GM18499 (cell line): ENCODE measurements at regions not wholly inside any gene's neighbourhood (a gene's known extent, or its start where the extent isn't known, plus 50 kb on each side); places are given as distances from the start of the nearest gene placed in this dataset.

ENCODE experiments used
- ATAC-seq: cut with Tn5 transposase; IDR thresholded peaks from one replicate; pipeline ENCODE4 v1.9.1; 2021; ENCODE audit warnings: moderate number of reproducible peaks; ENCODE audit not compliant: insufficient read depth, unreplicated experiment

- no peak for ATAC-seq
Observed at GRCh38 chr10:118978998-118979350, 50.5 kb upstream of the NANOS1 start.

DNA sequence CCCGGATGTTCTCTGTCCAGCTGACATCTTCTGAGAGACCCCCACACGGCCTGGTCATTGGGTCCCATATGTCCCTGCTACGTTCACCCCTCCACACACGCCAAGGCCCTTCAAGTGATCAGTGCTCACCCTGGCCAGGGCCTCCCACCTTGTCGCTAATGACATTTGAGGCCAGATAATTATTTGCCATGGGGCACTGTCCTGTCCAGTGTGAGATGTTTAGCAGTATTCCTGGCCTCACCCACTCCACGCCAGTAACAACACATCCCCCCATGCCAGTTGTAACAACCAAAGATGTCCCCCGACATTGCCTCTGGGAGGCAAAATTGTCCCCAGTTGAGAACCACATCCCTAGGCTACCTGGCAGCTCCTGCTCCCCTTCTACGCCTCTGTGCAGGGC, 49.9 kb upstream of the NANOS1 start:
- ATAC-seq: no peak
